Body of pancreas (tissue), 4 donors: ENCODE measurements at regions not wholly inside any gene's neighbourhood (a gene's known extent, or its start where the extent isn't known, plus 50 kb on each side); places are given as distances from the start of the nearest gene placed in this dataset.

ENCODE experiments used
- CTCF ChIP-seq, 7 experiments: fragments of 450-650 bp in 4 of 7; fragments of 200-600 bp in 3 of 7; sonication (generic) in 3 of 7; IDR thresholded peaks; one replicate each; pipeline ENCODE4 v1.5.1; 2016 to 2019; ENCODE audit warnings: antibody characterized with exemption in 7 of 7
- POLR2A ChIP-seq, 3 donors: fragments of 450-650 bp; IDR thresholded peaks; one replicate each; pipeline ENCODE4 v1.6.1; 2016; ENCODE audit warnings: antibody characterized with exemption in 3 of 3, mild to moderate bottlenecking in 2 of 3

DNA sequence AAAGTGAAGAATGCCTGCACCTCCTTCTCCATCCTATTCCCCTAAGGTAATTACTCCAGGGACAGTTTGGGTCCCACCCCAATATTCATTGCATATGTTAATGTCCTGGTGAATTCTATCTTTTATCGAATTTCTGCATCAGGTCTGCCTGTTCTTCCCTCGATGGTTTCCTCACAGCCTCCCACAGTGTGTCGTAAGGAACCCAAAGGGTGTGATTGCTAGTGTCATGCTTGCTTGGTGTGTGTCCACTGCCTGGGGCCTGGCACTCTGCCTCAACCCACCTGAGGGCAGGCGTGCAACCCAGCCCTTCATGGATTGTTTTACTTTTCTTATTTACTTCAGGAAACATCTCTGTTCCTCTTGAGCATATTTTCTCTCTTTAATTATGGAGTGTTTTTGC is 60.2 kb upstream of the CYSLTR2 start:
- TF ChIP-seq CTCF (IDR thresholded peaks at IDR 0.05) = no peak
- TF ChIP-seq POLR2A (IDR thresholded peaks at IDR 0.05) = no peak
